ENCODE measurements at regions not wholly inside any gene's neighbourhood (a gene's known extent, or its start where the extent isn't known, plus 50 kb on each side); places are given as distances from the start of the nearest gene placed in this dataset.

- TF ChIP-seq CTCF (IDR thresholded peaks at IDR 0.05; ENCODE audit: poor library complexity, severe bottlenecking) (no peak), EZH2 (IDR thresholded peaks at IDR 0.05; ENCODE audit: borderline replicate concordance, insufficient read depth, low read length, poor library complexity, severe bottlenecking) (no peak), TAF1 (IDR thresholded peaks at IDR 0.05; ENCODE audit: low read depth) (no peak), RAD21 (conservative IDR thresholded peaks at IDR 0.05) (no peak), EP300 (conservative IDR thresholded peaks at IDR 0.05; ENCODE audit: poor library complexity, severe bottlenecking) (no peak), POLR2AphosphoS5 (IDR thresholded peaks at IDR 0.05) (no peak)
Observed at GRCh38 chr12:25788707-25789442, 169.6 kb upstream of the RASSF8 start.

Data from neural cell (in vitro differentiated cells).